H4 (cell line): ENCODE measurements at regions not wholly inside any gene's neighbourhood (a gene's known extent, or its start where the extent isn't known, plus 50 kb on each side); places are given as distances from the start of the nearest gene placed in this dataset.
"Not testable (repeated sequence)": the region's sequence is repeated elsewhere in the genome, so short reads cannot be mapped to it uniquely, and the experiment has no call there.

Source experiments
- DNase-seq: peaks from one replicate; pipeline ENCODE4 v3.0.0-alpha.2; 2015; ENCODE audit warnings: low spot score

DNA sequence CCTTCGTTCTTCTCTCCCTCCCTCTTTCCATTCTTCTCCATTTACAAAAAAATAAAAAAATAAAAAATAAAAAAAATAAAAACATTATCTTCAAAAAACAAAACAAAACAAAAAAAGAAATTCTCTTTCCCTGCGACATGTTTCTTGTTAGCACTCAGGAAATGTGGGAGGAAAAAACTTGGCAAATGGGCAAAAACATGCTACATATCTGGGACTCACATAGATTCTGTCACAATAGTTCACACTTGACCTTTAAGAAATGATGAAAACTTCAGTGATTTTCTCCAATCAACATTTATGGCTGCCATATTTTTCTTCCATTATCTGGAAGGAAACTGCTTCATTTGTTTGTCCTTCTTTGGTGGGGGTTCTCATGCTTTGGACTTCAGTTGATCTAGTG lies 109.3 kb downstream of the PRKAB2 start:
- DNase-seq: no peak

DNA sequence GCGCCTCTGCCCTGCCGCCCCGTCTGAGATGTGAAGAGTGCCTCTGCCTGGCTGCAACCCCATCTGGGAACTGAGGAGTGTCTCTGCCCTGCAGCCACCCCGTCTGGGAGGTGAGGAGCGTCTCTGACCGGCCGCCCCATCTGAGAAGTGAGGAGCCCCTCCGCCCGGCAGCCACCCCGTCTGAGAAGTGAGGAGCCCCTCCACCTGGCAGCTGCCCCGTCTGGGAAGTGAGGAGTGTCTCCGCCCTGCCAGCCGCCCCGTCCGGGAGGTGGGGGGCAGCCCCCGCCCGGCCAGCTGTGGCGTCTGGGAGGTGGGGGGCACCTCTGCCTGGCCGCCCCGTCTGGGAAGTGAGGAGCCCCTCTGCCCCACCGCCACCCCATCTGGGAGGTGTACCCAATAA lies 110.4 kb downstream of the PRKAB2 start:
- not testable (repeated sequence) for DNase-seq

GRCh38 chr1:147053269-147053668 lies 115.1 kb downstream of the NBPF12 start:
- DNase-seq: no peak

GRCh38 chr1:147052677-147053076 lies 114.6 kb downstream of the NBPF12 start:
- no peak for DNase-seq

GRCh38 chr1:147052143-147052542 lies 114.0 kb downstream of the NBPF12 start:
- DNase-seq: no peak

- DNase-seq: no peak
These were observed 113.0 kb downstream of the NBPF12 start for GRCh38 chr1:147051136-147051535.

GRCh38 chr1:147050654-147051053 lies 112.5 kb downstream of the NBPF12 start:
- no peak for DNase-seq

DNA sequence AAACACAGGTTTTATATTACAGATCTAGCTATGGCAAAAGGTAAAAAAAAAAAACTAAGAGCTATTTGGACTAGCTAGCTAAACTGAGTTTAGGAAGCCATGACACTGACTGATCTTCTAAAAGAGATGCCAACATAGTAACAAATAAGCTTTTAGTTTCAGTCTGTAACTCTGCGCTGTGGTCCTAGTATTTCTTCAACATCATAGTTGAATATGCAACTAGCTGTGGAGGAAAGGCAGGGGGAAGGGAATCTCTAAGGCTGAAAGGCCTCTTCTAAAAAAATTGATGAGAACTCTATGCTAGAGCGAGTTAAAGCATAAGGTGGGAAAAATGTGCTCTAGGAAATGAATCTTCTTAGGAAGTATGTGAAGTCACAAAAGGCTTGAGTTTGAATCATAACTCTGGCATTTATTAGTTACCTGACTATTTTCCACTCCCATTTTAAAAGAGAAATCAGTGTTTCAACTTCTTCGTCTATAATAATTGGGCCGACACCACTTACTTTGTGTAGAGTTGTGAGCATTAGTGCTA lies 108.8 kb downstream of the NBPF12 start:
- DNase-seq: not testable (repeated sequence)

GRCh38 chr1:147046189-147046862 lies 108.2 kb downstream of the NBPF12 start:
- DNase-seq: no peak
